Adipose tissue (tissue), 3 donors: ENCODE measurements at regions not wholly inside any gene's neighbourhood (a gene's known extent, or its start where the extent isn't known, plus 50 kb on each side); places are given as distances from the start of the nearest gene placed in this dataset.
"Not testable (repeated sequence)": the region's sequence is repeated elsewhere in the genome, so short reads cannot be mapped to it uniquely, and the experiment has no call there.

Experiments
- H3K27ac ChIP-seq: one replicate; pipeline ENCODE4 v1.5.1; 2013; ENCODE audit warnings: low read depth, low read length
- WGBS, 3 donors: extraction: QIAGEN DNeasy Blood & Tissue Kit; methylation state at CpG; one replicate each; pipeline ENCODE4 v1.1.7; 2013; 5-methylcytosine and 5-hydroxymethylcytosine counted together
- donor health status: healthy with polysubstance abuse.
- donor health status: Bipolar disorder and iron deficiency.
- donor health status: healthy.

- WGBS, 3 donors: 89 to 92% (median 91%) methylated on average over 6 of the region's 6 CpGs
These were observed 420.5 kb upstream of the MEIS1 start for GRCh38 chr2:66014450-66014849.

DNA sequence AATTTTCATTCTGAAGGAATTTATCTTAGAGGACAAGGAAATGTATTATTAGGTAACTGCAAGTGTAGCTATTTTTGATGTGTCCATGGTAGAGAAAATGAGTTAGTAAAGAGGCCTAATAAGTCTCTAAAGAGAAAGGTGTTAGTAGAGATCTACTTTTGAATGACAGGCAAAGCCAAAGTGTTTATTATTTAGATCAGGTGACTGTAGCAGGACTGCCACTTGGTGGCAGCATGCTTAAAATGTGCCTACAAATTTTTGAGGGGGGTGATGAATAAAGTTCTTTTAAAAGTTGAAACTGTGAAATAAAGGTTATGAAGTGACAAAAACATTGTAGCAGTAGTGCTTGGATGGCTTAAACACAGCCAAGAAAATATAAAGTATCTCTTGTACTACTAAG is 421.5 kb upstream of the MEIS1 start:
- H3K27ac ChIP-seq: no peak overlapping the region

More at GRCh38 chr2:66014450-66014849, 420.5 kb upstream of the MEIS1 start:
- H3K27ac ChIP-seq: no peak overlapping the region

DNA sequence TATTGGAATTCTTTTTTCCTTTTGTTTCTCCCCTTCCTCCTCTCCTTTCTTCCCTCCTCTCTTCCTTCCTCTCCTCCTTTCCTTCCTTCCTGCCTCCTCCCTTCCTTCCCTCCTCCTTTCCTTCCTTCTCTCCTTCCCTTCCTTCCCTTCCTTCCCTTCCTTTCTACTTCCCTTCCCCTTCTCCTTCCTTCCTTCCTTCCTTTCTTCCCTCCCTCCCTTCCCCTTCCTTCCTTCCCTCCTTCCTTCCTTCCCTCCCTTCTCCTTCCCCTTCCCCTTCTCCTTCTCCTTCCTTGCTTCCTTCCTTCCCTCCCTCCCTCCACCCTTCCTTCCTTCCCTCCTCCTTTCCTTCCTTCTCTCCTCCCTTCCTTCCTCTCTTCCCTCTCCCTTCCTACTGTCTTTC is 431.0 kb upstream of the MEIS1 start:
- H3K27ac ChIP-seq: no peak overlapping the region

GRCh38 chr2:66001538-66001937 is 433.4 kb upstream of the MEIS1 start:
- H3K27ac ChIP-seq: no peak overlapping the region
- 62 to 75% (median 63%) methylated on average over 2 of the region's 2 CpGs for WGBS, 3 donors

DNA sequence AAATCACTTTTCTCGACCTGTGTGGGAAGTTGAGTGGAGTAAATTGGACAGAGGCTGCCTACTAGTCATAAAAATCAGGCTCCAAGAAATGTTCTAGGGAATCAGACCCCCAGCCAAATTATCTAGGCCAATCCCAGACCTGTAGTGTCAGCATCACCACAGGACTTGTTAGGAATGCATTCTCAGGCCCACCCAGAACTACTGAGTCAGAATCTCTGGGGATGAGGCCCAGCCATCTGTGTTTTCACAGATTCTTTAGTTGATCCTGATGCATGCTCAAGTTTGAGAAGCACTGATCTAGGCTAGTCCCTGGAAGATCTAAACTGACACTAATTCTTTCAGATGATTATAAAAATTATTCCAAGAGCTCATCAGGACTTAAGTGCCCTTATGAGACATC is 434.0 kb upstream of the MEIS1 start:
- H3K27ac ChIP-seq: no peak overlapping the region
- 65 to 68% (median 67%) methylated on average over 1 of the region's 1 CpG for WGBS, 3 donors

DNA sequence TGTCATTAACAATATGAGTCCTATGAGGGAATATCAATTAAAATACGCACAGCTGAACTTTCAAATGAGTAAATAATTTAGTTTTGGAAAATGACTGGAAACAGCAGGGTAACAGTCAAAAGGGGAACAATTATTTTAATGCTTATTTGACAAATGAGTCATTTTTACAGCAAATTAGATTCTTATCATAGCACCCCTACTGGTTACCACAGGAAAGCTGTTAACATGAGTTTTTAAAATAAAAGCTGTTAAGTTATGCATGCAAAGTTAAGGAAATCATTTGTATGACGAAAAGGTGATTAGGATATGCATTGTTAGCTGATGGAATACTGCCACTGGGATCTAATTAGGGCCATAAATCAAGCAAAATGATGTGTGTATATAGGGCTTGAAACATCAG is 435.1 kb upstream of the MEIS1 start:
- H3K27ac ChIP-seq: no peak overlapping the region
- WGBS, 3 donors: 28 to 49% (median 38%) methylated on average over 2 of the region's 2 CpGs

GRCh38 chr2:65999103-65999502 is 435.8 kb upstream of the MEIS1 start:
- H3K27ac ChIP-seq: no peak overlapping the region
- 81 to 96% (median 89%) methylated on average over 2 of the region's 2 CpGs for WGBS, 3 donors

- no peak overlapping the region for H3K27ac ChIP-seq
- 0 to 72% methylated on average over 1 of the region's 1 CpG; no CpG with 5 or more reads in 1 of the 3 donors for WGBS, 3 donors
These were observed 437.0 kb upstream of the MEIS1 start for GRCh38 chr2:65997961-65998360.

- H3K27ac ChIP-seq: no peak overlapping the region
- 65 to 81% (median 72%) methylated on average over 4 of the region's 4 CpGs for WGBS, 3 donors
These were observed 442.7 kb upstream of the MEIS1 start for GRCh38 chr2:65992198-65992554.

- WGBS, 3 donors: 46 to 67% (median 57%) methylated on average over 9 of the region's 9 CpGs
- no peak overlapping the region for H3K27ac ChIP-seq
These were observed 443.3 kb upstream of the MEIS1 start for GRCh38 chr2:65991381-65992197.

DNA sequence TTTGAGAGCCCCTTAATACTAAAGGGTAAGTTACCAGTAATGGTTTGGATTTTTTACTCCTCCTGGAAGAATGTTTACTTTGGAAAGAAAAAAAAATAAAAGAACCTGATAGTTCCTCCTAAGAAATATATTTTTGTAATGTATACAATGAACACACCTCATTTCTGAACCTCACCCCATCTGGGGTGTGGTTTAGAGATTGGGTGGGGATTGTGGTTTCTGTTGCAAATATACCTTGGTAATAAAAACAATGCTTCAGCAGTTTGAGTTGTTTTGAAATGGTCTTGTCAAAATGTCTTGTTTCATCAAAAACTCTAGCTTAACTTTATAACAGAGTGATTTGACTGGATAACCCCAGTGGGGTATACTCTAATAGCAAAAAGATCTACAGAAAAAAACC is 448.9 kb upstream of the MEIS1 start:
- H3K27ac ChIP-seq: no peak overlapping the region

- 81 to 93% (median 90%) methylated on average over 1 of the region's 1 CpG for WGBS, 3 donors
- no peak overlapping the region for H3K27ac ChIP-seq
These were observed 454.4 kb upstream of the MEIS1 start for GRCh38 chr2:65980531-65980930.

DNA sequence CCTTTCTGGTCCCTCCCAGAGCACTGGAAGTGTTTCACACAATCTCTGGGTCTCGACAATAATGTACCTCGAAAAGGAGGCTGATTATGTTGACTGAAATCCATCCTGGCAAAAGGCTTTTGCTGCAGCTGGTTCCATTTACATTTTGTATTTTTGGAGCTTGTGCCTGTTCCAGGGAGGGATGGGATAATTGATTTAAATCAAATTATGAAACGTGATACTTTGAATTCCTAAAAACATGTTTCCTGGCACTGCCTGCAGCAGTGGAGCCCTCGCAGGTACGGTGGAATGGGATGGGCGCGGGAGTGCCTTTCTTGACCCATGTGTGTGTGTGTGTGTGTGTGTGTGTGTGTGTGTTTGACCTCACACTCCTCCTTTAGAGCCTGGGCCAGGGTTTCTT is 455.5 kb upstream of the MEIS1 start:
- H3K27ac ChIP-seq: no peak overlapping the region
- 83 to 86% (median 85%) methylated on average over 7 of the region's 7 CpGs for WGBS, 3 donors

- 90 to 91% (median 90%) methylated on average over 3 of the region's 3 CpGs for WGBS, 3 donors
- H3K27ac ChIP-seq: no peak overlapping the region
These were observed 460.7 kb upstream of the MEIS1 start for GRCh38 chr2:65974067-65974723.

- no peak overlapping the region for H3K27ac ChIP-seq
- 16 to 75% (median 61%) methylated on average over 3 of the region's 3 CpGs for WGBS, 3 donors
These were observed 465.8 kb upstream of the MEIS1 start for GRCh38 chr2:65969161-65969560.

DNA sequence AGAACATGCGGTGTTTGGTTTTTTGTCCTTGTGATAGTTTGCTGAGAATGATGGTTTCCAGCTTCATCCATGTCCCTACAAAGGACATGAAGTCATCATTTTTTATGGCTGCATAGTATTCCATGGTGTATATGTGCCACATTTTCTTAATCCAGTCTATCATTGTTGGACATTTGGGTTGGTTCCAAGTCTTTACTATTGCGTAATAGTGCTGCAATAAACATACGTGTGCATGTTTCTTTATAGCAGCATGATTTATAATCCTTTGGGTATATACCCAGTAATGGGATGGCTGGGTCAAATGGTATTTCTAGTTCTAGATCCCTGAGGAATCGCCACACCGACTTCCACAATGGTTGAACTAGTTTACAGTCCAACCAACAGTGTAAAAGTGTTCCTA is 471.6 kb upstream of the MEIS1 start:
- 83% methylated on average over 2 of the region's 5 CpGs; no CpG with 5 or more reads in 2 of the 3 donors for WGBS, 3 donors
- not testable (repeated sequence) for H3K27ac ChIP-seq

GRCh38 chr2:65960953-65961352 is 474.0 kb upstream of the MEIS1 start:
- 49 to 69% (median 56%) methylated on average over 4 of the region's 4 CpGs for WGBS, 3 donors
- no peak overlapping the region for H3K27ac ChIP-seq

DNA sequence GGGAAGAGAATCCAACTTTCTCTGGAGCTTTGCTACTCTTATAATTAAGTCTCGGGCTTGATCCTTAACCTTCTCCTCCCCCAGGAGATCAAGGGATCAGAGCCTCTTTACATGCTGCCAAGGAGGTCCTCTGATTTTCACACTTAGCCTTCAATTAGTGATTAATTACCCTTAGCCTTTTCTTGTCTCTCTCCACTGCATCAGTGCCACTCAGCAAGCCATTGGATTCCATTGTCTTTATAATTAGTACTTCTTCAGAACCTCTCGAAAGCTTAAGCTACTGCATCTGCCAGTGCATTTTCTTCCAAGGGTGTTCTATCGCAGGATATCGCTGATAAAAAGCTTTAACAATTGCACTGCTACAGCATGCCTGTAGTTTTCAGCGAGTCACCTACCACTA is 477.0 kb upstream of the MEIS1 start:
- WGBS, 3 donors: 53 to 83% (median 81%) methylated on average over 5 of the region's 5 CpGs
- H3K27ac ChIP-seq: no peak overlapping the region

GRCh38 chr2:65957454-65957853 is 477.5 kb upstream of the MEIS1 start:
- no peak overlapping the region for H3K27ac ChIP-seq
- 75 to 91% (median 86%) methylated on average over 2 of the region's 2 CpGs for WGBS, 3 donors

DNA sequence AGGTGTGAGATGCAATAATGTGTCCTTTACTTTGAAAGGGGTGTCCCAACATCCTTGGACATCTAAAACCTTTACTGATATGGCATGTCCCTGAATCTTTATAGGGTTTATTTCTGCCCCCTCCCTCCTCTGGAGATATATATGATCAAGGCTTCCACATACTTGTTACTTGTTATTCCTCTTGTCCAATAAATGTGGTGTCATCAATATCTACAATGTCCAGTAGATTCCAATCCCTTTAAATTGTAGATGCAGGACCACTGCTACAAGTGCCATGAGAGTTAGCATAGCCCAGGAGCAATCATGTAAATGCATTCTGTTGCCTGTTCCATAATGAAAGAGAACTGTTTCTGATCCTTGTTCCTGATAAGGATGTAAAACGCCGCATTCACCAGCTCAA is 479.7 kb upstream of the MEIS1 start:
- H3K27ac ChIP-seq: no peak overlapping the region
- 93 to 97% (median 95%) methylated on average over 2 of the region's 2 CpGs for WGBS, 3 donors
